22Rv1 (cell line): ENCODE measurements at regions not wholly inside any gene's neighbourhood (a gene's known extent, or its start where the extent isn't known, plus 50 kb on each side); places are given as distances from the start of the nearest gene placed in this dataset.

Experiments used
- CTCF ChIP-seq: fragments of 450-650 bp; IDR thresholded peaks from 2 replicates; pipeline ENCODE4 v1.5.1; 2017; ENCODE audit warnings: mild to moderate bottlenecking
- ZFX ChIP-seq: fragments of 450-650 bp; IDR thresholded peaks from 2 replicates; pipeline ENCODE4 v1.6.1; 2017; ENCODE audit warnings: antibody characterized with exemption, borderline replicate concordance

GRCh38 chr2:163135256-163135655, 296.7 kb upstream of the KCNH7 start:
- TF ChIP-seq CTCF (no peak), ZFX (no peak)
